Stimulated activated CD4-positive, alpha-beta T cell treated with anti-CD3 and anti-CD28 coated beads, Interleukin-1b, Interleukin-23, amount 100 ng/mL, for 1 hour (primary cell): ENCODE measurements at regions not wholly inside any gene's neighbourhood (a gene's known extent, or its start where the extent isn't known, plus 50 kb on each side); places are given as distances from the start of the nearest gene placed in this dataset.

Experiments
- DNase-seq, 2 donors: peaks; one replicate each; pipeline ENCODE4 v3.0.0-alpha.2; 2020; ENCODE audit warnings: low read depth in 2 of 2

DNA sequence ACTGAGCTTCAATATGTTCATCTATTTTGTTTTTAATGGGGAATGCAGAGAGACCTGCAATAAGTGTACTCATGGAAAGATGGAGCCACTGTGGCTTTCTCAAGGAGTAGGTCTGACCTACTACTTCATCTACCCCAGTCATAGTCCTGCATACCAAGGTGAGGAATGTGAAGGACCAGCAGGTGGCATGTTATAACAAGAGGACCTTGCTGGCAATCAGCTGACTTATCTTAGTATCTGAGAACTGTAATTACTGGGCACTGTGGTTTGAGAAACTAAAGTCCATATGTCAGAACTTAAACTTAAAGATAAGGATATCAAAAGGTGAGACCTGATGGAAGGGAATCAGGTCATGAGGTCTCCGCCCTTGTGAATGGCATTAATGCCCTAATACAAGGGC is 1104.2 kb downstream of the BCL11A start:
- no peak for DNase-seq

DNA sequence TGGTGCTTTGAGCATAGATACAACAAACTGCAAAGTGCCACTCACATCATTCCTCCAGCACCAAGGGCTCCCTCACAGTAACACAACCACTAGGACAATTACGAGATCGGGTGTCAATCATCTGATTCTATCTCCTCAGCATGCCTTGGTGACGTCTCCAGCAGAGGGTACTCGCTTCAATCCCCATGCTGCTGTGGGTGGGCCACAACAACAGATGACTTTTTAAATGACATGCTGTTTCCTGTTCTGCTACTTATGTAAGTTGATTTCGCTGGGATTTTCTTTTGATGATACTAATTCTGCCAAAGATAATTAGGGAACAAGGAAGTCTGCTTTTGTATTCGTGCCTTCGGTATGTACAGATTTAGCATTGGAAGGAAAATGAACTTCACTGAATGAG is 1113.0 kb downstream of the BCL11A start:
- no peak for DNase-seq

DNA sequence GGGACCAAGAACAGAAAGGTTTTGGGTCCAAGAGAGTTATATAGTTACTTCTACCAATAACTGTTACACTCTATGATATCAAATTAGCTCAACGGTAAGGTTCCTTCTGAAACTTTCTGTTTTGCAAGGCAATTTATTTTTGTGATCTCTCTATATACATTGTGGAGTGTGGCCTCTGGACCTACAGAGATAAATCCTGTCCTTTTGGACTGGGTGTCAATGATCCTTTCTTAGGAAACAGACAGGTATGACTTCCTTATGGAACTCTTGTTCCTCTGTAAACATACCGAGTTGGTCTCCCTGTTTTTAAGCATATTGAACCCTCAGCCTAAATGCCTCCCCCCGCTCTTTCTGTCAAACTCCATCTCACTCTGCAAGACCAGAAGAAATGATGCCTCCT is 1117.8 kb downstream of the BCL11A start:
- DNase-seq: no peak

DNA sequence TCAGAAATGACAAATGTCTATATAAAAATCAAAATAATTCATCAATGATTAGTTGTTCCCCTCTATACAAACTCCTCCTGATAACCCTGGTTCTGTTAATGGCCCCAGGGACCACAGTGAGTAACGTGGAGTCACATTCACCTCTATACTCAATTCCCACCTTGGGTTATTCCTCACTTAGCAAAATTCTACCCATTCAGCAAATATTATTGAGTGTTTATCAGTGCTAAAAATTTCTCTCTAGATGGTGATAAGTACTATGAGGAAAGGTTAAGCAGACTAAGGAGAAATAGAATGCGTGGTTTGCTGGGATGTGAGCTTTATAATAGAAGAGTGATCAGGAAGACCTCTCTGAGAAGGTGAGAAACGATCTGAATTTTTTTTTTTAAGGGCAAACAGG is 1124.5 kb downstream of the BCL11A start:
- DNase-seq: no peak

DNA sequence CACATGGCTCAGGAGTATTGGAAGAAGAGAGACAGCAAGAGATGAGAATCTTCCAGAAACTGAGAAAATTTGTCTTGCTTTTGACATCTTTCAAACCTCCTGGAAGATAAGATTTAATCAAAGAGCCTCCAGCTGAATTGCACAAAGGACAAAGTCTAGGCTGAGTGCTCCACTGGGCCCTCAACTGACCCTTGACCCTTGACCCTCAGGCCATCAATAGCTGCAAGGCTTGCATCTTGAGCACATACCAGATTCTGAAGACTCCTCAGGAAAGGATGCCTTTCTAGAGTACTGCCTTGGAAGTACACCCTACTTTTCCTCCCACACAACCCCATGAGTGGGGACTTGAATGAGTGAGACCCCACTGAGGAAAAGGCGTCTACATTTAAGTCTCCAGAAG is 1125.5 kb downstream of the BCL11A start:
- no peak for DNase-seq

DNA sequence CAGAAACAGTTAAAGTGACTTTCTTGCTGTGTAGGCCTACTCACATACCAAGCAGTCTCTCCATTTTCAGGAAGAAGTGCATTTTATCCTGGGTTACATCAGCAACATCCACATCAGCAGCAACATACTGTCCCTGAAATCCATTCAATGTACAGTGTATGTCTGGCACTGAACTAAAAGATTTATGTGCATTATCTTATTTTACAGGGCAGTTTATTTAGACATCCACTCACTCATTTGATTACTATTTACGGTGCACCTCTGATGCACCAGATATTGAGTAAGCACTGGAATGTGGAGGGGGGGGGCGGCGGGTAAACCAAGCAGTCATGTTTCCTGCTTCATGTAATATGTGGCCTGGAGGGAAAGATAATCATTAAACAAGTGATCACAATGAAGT is 1128.2 kb downstream of the BCL11A start:
- DNase-seq: no peak

DNA sequence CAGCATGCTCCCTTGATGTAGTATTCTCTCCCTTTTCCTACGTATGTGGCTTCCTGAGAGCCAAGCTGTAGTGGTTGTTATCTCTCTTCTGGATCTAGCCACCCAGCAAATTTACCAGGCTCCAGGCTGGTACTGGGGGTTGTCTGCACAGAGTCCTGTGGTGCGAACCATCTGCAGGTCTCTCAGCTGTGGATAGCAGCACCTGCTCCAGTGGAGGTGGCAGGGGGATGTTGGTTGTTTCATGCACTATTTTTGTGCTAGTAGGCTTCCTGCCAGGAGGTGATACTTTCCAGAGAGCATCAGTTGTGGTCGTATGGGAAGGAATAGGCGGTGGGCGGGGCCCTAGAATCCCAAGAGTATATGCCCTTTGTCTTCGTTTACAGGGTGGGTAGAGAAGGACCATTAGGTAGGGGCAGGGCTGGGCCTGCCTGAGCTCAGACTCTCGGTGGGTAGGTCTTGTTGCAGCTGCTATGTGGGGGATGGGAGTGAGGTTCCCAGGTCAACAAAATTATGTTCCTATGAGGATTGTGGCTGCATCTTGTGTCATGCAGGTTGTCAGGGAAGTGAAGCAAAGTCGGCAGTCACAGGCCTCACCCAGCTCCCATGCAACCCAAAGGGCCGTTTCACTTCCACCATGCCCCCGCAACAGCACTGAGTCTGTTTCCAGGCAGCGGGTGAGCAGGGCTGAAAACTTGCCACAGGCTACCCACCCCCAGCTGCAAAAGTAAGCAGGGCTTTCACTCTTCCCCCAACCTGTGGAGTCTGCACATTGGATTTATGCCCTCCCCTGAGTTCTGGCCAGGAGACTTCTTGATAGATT is 1139.5 kb downstream of the BCL11A start:
- DNase-seq: no peak

DNA sequence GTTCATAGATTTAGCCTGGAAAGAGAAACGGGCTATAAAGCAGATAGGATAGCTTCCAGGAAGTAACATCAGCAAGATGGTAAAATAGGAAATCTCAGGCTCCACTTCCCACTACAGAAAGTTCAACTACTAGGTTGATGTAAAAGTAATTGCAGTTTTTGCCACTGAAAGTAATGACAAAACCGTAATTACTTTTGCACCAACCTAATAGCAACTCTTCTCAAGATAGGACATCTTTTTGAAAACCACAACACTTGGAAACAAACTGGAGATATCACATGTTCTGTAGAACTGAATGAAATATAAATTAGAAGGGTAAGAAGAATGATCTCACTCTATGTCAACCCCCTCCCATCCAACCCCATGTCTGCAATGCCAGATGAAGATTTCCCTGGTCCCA is 1154.3 kb downstream of the BCL11A start:
- DNase-seq: no peak

DNA sequence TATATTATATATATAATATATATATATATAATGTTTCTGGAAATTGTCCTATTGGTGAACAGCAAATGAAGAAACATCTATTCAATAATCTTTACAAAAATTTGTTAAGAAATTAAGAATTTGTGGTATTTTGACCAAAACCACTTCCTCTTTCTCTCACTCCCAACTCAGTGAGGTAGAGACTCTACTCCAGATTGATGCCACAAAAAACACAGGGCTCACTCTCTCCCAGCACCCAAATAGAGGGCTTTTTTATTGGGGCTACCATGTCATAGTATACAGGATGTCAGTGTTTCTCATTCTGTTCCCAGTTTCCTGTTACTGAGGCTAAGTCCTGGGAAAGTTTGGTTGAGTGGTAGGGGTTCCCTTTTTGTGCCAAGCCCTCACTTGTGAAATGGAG is 1155.4 kb downstream of the BCL11A start:
- DNase-seq: no peak

DNA sequence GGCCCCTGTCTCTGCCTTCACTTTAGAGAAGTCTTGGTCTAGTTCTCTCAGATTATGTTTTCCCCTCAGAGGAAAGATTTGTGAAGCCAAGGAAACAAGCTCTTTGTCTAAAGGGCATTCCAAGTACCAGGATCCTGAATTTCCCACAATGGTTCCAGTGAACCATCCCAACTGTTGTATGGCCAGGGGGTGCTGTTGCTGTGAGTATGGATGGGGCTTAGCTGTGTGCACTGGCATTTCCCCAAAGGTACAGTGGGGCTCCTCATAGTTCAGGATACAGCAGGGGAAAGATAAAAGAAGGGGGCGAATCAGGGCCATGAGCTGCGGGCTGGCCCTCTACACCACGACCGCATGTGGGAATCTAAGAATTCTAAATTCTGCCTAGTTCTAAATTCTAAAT is 1154.0 kb upstream of the FANCL start:
- no peak for DNase-seq

DNA sequence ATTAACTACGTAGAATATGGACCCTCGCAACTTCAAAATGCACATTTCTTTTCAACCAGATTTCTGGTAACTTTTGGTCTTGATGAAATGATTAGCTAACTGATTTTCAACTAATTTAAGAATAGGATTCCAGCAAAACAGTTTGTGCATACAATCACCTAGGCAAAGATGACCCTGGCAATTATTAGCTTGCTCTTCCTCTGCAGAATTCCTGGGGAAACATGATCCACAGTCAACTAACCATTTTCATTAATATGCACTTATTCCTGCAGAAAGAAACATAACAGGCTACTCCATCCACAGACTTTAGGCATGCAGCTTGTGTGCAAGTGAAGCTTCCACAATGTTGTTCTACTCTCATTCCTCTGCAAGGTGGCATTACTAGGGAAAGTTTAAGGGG is 1150.8 kb upstream of the FANCL start:
- no peak for DNase-seq

DNA sequence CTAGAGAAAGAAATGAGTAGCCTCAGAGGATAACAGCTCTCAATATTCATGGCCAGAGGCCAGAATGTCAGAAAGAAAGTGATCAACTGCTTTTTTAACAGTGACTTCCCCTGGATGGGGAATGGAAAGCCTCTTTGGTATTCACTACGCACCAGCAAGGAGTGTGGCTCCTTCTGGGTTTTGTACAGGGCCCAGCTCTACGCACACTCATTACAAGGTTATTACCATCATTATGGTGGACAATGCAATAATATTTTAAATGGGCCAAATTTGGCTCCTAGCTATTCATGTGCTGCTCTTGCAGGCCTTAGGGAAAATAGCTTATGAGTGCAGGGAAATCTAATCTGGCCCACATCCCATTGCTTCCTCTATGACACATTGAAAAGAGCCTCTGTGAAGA is 1149.5 kb upstream of the FANCL start:
- no peak for DNase-seq

DNA sequence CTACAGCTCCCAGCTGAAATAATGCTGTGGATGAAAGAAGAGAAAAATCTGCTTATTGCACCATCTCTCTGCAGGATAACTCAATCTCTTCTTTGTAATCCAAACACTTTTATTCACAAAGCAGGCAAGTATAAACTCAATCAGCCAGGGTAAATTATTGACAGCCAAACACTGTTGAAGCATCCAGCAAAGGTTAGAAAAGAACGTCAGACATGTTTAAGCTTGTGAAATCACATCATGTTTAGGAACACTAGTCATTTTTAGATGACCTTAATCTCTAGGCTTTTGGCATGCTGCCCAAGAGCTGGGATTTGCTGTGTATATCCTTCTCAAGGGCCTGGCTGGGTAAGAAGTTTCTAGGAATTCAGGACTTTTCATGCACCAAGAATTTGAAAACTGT is 1148.1 kb upstream of the FANCL start:
- DNase-seq: no peak

DNA sequence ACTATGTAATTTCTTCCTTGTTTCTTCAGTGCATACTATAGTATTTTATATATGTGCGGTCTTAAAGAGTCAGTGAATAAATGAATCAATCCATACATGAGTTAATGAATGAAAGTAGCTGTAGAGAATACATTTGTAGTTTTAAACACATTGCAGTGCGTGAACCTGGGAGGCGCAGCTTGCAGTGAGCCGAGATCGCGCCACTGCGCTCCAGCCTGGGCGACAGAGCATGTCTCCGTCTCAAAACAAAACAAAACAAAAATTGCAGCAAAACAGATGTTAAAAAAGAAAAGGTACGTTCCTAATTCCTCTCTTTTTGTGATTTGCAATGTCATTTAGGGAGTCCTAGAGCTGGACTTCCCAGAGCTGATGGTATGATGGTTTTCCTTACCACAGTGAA is 1144.8 kb upstream of the FANCL start:
- DNase-seq: no peak

DNA sequence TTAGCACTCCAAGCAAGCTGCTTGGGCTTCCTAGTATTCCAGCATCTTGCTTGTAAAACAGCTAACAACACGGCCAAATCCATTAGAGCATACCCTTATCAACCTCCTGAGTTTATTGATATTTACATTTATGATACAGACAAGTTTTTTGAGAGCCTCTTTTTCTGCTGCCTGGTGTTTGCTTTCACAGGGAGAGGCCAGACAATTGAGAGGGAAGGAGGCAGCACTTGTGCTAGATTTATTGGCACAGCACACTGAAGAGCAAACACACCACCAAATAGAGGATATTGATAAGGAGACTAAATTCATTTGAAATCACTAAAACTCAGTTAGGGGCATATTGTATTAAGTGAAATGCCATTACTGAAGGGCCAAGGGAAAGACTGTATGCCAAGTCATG is 1142.3 kb upstream of the FANCL start:
- DNase-seq: no peak

DNA sequence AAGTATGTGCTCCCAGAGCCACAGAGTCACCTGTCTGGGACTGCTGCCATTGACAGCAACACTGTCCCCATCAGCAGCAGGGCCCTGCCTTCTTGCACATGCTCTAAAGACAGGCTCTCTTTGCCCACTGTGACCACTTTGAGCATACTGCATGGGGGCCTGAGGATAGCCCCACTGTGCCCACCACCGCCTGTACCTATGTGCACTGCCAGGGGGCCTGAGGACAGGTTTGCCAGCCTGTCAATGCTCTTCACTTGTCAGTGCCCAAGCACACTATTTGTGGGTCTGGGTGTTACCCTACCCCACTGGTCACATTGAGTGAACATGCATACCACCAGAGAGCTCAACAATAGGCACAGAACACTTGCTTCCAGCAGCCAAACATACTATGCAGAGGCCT is 1137.0 kb upstream of the FANCL start:
- no peak for DNase-seq

DNA sequence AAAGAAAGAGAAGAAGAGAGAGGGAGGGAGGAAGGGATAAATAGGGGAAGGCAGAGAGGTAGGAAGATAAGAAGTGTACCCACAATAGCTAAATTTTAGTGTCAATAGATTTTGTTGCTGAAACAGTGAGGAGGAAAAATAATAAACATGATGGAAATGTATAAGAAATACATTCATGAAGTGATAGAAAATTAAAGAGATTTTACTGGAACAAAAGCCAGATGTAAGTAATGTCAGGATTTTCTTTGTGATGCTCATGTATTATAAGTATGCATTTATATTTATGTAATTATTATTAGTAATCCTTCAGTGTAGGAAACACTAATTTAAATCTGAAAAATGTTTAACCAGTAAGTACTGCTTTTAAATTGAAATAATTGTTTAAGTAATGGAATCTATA is 1125.2 kb upstream of the FANCL start:
- DNase-seq: no peak

DNA sequence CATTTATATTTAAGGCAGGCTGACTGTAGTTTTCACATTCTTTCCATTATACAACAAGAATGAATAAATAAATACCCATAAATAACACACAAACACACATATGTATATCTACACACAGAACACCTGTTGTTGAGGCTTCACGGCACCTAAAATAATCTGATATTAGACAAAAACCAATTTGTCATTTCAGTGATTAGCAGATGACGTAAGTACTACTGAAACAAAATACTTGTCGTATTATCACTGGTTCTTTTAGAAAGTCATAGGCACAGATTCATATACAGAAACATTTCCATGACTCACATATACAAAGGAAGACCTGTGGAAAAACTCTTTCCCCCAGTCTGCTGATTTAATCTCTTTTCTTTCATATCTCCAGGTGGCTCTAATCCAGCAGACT is 1113.4 kb upstream of the FANCL start:
- DNase-seq: no peak

DNA sequence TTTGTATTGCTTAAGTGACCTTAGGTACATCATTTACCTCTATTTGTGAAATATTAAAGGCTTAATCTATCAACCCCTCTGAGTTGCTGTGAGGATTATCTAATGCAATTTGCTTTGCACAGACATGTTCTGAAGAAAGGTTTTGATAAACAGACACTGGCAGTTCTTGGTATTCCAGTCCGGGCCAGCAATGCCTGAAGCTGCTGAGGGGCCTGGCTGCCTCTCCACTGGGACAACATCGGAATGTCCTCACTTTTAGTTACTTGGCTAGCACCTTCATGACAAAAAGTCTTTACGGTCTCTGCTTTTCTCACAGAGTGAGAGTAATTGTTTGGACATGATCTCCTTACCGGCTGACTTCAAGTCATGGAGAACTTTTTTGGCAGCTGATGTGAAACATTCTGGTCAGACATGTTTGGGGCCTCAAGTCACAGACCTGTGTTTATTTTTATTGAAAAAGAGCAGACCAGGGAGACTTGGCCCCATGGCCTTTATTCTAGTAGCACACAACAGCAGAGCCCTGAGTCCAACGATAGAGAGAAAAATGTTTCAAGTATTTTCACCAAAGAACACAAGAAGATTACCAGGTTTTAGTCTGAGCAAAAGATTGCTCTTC is 1112.3 kb upstream of the FANCL start:
- DNase-seq: no peak

DNA sequence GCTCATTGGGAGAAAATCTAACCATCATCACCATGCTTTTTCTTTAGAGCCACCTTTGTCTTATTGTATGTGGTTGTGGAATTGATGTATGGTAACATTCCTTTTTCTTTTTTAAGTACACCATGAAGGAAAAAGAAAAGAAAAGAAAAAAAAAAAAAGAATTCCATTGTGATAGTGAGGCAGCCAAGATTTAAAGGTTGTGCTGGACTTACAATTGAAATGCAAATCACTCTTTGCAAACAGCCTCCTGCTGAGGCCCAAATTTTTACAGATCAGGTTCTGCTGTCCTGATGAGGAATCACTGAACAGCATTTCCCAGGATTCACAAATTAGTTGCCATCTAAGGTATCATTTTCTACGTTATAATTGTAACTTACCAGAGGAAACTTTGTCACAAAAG is 1101.0 kb upstream of the FANCL start:
- DNase-seq: no peak

DNA sequence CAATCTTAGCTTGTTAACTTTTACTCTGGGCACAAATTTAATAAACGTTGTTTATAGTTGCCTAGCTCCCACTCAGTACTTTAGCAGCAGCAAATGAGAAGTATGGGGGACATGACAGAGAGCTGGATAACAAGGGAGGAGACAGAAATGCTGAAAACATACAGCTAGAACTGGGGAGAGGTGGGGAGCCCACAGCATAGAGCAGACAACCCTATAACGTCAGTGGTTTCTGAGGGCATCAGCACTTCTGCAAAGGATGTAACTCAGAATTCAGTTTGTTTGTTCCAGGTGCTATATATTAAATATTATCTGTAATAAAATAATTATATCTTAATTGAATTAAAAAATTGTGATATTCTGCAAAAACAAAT is 1098.7 kb upstream of the FANCL start:
- no peak for DNase-seq

DNA sequence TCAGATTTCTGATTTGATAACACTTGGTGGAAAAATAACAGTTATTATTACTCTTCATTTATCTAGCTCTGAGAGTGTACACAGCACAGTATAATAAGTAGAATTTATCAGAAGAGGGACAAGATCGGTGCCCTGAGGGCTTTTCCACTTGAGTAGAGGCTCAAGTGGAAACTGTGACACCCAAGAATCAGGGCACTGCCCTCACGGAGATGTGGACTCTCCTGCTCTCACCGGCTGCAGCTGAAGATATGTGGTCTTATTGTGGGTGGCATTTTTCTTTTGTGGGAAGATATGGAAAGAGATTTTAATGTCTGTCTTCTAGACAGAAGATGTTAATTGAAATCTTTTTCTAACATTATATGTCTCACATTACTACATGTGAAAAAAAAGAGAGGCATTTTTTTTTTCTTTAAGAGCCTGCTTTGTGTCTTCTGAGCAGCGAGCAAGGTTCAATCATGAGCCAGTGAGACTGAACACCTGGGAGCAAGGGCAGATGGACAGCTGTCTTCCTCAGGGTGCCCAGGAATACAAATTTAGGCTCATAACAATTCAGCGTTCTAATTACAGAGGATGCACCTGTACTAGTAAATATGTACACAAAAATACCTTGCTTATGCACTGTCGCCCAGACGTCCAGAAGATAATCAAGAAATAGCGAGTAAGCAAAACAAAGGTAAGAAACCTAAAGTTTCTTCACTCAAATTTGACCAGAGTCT is 1098.2 kb upstream of the FANCL start:
- no peak for DNase-seq

DNA sequence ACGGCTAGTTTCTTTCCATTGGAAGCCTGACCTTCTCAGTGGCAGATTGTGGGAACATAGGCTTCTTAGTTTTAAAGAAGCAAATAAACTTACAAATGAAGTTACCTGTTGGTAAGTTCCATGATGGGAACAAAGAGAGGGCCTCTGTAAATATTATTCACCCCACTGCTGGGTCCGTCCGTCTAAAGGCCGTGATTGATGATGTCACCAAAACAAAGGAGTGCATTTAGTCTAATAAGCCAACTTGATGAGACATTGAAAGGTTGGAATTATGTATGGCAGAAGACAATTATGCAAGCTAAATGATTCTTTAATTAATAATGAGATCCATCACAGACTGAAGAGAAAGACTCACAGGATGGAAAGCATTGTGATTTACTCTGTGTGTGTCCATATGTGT is 1091.9 kb upstream of the FANCL start:
- no peak for DNase-seq
